NCI-H748 (cell line): ENCODE measurements at regions not wholly inside any gene's neighbourhood (a gene's known extent, or its start where the extent isn't known, plus 50 kb on each side); places are given as distances from the start of the nearest gene placed in this dataset.
"Not testable (repeated sequence)": the region's sequence is repeated elsewhere in the genome, so short reads cannot be mapped to it uniquely, and the experiment has no call there.

Source experiments
- DNase-seq: peaks from one replicate; lab custom pipeline; 2025; ENCODE audit not compliant: unreplicated experiment; lab: John Stamatoyannopoulos, UW

GRCh38 chr10:130261306-130261705 lies 125.1 kb downstream of the GLRX3 start:
- no peak for DNase-seq

DNA sequence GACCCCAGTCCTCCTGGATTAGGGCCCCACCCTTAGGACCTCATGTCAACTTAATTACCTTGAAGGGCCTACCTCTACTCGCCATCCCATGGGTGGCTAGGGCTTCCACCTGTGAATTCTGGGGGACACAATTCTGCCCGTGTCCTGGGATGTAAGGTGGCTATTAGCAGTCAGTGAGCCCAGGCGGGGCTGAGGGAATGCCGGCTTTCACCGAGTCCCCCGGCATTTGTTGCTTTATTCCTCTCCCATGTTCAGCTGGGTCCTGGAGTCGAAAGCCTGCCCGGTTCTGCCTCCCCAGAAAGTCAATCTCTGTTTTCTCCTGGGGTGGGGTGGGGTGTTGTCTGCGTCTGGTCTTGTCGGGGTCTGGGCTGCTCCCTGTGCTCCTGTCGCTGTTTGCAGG lies 125.6 kb downstream of the GLRX3 start:
- DNase-seq, result no peak

DNA sequence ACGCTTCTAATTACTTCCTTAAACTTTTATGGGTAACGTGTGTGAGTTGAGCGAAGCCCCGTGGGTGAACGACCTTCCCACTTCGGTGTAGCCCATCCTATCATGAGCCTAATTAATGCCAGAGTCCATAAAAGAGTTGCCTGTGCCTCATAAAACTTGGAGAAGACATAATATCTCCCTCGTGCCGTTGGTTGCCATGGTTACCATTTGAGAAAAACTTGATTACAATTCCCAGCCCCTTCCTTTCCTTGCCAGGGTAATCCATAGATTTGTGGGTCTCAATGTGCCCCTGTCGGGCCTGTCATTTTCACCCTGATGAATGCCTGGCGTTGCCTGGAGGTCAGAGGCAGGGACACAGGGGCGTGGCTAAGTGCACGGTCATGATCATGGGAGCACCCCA lies 127.1 kb downstream of the GLRX3 start:
- DNase-seq, result no peak

GRCh38 chr10:130265542-130265941 lies 129.4 kb downstream of the GLRX3 start:
- no peak for DNase-seq

GRCh38 chr10:130282492-130283218 lies 146.5 kb downstream of the GLRX3 start:
- no peak for DNase-seq

DNA sequence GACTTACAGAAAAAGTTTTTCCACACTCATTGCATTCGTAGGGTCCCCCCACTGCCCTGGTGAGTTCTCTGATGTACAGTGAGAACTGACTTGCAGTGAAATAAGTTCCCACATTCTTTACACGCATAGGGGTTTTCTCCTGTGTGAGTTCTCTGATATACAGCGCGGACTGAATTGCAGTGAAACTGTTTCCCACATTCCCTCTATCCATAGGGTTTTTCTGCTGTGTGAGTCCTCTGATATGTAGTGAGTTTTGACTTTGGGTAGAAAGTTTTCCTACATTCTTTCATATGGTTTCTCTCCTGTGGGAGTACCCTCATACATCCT lies 147.0 kb downstream of the GLRX3 start:
- no peak for DNase-seq

GRCh38 chr10:130295761-130296160 lies 159.6 kb downstream of the GLRX3 start:
- not testable (repeated sequence) for DNase-seq

DNA sequence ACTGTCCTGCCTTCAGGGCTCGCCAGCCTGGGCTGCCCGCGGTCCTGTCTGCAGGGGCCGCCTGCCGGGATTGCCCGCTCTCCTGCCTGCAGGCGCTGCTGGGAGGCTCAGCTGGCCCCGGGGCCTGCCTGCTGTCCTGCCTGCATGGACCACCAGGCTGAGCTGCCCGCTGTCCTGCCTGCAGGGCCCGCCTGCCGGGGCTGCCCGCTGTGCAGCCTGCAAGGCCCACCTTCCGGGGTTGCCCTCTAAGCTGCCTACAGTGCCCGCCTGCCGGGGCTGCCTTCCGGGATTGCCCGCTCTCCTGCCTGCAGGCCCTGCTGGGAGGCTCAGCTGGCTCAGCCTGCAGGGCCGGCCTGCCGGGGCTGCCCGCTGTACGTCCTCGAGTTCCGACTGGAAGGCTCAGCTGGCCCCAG lies 164.4 kb downstream of the GLRX3 start:
- no peak for DNase-seq

- DNase-seq, result no peak
These were observed 165.1 kb downstream of the GLRX3 start for GRCh38 chr10:130301021-130301892.

DNA sequence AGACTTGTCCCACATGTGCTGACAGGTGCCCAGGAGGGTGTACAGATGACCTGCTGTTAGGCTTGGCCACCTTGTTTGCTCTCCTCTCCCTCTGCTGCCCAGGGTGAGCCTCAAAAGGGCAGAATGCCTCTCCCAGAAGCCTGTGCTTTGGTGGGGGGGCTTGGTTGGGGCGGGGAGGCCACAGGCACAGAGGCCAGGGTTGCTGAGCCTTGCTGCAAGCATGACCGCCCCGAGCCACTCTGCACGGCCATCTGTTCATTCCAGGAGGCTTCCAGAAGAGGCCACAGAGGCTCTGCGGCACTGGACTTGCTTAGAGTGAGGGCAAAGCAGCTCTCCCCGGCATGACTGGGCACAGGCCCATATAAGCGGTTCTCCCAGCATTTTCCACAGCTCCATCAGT lies 190.8 kb downstream of the GLRX3 start:
- DNase-seq, result no peak

DNA sequence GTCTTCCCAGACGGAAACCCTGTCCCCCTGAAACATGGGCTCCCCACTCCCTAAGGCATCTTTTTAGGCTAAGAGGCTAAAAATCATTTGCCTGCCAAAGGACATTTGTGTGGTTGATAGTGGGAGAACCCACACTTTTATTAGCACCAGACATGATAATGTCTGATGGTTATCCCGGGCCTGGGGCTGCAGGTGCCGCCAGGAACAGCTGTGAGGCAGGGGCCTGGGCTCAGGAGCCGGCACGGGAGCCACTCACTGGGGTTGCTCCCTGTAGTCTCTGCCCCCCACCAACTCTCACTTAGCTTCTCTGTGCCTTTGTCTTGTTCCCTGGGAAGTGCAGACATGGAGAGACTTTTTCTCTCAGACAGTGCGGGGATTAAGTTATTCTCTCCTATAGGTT lies 193.6 kb downstream of the GLRX3 start:
- no peak for DNase-seq

GRCh38 chr10:130333185-130333584 lies 197.0 kb downstream of the GLRX3 start:
- DNase-seq, result peak; percentile 24

- no peak for DNase-seq
These were observed 199.1 kb downstream of the GLRX3 start for GRCh38 chr10:130335336-130335735.

DNA sequence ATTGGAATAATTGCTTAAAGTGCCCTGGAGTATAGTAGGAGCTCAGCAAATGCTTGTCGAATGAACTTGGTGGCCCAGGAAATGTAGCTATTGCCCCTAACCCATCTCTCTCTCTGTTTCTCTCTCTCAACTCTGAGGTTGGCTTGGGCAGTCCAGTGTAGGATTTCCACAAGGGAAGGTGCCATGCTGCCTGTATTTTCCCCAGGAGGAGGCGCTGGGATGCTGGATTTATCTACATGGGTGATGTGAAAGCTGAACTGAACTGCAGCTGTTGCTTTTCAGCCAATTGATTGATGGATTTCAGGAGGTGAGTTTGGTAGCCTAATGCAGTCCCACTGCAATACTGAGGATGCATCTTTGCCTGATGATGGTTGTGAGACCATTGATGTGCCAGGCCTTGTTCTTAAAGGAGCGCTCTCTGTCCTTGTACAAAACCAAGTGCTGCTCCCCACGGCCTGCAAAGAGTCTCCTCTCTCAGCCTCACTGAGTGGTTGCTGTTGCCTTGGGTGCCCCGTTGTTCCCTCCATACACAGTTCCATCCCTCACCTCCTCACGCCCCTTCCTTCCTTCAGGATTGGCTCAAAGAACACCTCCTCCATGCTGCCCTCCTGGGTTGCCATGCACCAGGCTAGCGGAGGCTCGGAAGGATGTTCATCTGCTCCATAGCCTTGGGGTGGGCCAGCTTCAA lies 200.6 kb downstream of the GLRX3 start:
- peak; percentile 51 for DNase-seq

DNA sequence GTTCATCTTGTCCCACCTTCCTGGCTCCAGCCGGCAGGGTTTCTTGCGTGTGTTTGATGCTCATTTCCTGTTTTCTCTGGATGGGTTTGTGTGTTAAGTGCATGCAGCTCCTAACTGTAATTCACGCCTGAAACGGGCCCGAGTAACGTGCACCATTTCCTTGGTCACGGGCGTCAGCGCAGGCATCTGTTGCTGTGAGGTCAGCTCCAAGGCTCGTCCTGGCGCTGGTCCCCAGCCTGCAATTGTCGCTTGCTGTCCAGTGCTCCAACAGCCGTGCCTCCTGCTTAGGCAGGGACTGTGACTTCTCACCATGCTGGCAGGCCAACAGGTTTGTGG lies 201.1 kb downstream of the GLRX3 start:
- DNase-seq, result no peak

DNA sequence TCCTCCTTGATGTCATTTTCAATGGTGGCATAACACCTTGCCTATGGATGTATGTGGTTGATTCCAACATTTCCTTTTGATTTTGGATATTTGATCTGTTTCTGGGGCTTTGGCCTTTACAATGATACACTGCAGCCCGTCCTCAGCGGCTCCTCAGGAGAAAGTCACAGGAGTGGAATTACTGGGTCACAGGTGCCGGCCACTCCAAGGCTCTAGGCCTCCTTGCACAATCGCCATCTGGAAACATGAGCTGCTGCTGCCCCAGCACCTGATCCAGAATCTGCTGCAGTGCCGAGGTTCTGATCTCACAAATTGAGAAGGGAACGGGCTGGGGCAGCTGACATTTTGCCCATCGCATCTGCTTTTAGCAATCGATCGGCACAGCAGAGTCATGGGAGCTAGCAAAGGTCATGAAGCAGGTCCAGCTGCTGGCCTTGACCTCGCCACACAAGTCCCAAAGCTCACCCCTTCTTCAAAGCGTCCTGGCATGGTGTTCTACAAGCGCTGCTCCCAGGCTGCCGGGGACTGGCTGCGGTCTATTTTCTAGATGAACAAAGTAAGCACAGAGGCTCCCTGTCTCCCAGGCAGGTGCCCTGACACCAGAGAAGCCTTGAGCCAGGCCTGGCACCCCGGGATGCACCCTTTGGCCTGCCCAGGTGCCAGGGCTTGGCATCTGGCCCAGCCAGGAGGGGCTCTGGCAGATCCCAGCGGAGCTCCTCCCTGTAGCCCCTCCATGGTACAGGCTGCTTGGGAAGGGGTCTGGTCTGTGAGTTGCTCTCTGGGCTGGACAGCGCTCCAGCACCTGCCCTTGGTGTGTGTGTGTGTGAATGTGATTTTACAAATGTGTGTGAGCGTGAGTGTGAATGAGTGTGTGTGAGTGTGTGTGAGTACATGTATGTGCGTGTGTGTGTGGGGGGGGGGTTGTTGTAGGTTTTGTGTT lies 201.8 kb downstream of the GLRX3 start:
- no peak for DNase-seq

- no peak for DNase-seq
These were observed 202.4 kb downstream of the GLRX3 start for GRCh38 chr10:130338636-130339024.

- no peak for DNase-seq
These were observed 202.9 kb downstream of the GLRX3 start for GRCh38 chr10:130339091-130339490.

DNA sequence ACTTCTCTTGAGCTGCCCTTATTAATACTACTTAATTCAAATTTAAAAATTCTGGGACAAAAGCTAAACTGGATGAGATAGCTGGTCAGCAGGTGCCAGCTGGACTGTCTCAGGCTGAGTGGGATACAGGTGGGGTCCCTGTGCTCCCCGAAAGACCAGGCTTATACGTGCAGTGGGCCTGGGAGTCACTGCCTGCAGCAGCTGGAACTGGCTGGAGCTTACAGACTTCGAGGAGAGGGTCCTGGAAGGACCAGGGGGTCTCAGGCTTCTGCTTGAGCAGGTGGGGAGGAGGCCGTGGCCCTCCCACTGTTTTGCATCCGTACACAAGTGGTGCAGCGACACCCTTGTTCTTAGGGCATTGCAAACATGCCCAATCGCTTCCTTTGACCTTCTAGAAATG lies 203.7 kb downstream of the GLRX3 start:
- DNase-seq, result no peak

DNA sequence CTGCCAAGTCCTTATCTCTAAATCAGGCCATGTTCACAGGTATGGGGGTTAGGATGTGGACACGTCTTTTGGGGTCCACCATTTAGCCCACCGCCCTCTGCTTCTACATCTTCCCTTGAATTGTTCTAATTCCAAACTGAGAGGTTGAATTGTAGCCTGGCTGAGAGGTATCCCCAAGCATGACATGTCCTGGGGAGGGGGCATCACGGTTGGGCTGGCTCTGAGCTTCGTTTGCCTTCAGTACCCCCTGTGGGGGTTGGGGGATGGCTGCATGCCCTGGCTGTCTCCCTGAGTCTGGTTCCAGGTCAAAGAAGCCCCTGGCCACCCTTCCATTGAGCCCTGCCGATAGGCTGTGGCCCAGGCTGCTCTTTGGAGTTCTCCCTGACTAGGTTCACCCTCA lies 204.6 kb downstream of the GLRX3 start:
- DNase-seq, result no peak

DNA sequence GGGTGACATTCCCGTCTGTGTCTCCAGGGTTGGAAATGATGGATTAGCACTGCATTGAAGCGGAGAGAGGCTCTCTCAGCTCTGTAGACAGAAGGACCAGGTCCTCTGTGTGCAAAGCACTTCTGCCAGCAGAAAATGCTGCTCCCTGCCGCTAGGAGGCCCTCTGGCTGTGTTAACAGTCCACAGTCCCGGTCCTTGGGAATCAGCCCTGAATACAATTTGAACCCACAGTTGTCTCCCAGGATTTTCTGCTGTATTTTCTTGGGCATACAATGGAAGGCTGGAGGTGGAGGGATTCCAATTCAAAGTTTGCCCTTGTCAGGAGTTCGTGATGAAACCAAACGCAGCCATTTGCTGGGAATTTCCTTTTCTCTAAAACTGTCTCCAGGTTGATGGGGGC lies 205.2 kb downstream of the GLRX3 start:
- DNase-seq, result peak; percentile 69
